HCT116 (cell line): ENCODE measurements at regions not wholly inside any gene's neighbourhood (a gene's known extent, or its start where the extent isn't known, plus 50 kb on each side); places are given as distances from the start of the nearest gene placed in this dataset.

Experiments
- ATAC-seq: fragments of 200-7000 bp; cut with Tn5 transposase; 2 replicates; pipeline ENCODE4 v1.9.1; 2020; ENCODE audit warnings: mild to moderate bottlenecking, moderate library complexity
- BruUV-seq: library from RNA; stranded (reverse); fragments of 400-500 nt; replicated peaks from 2 replicates; lab custom pipeline; 2021; lab: Mats Ljungman, UMichigan
- CTCF ChIA-PET: fragments of 300-600 bp; sonication (Branson Sonifier 250); formaldehyde crosslinking; loops from one replicate; lab custom pipeline; 2021; ENCODE audit warnings: antibody characterized with exemption; lab: Charles Lee
- POLR2A ChIA-PET: fragments of 300-600, 350-600 bp; sonication (Branson Sonifier 250); formaldehyde crosslinking; loops from one replicate; lab custom pipeline; 2021; ENCODE audit warnings: antibody characterized with exemption; lab: Charles Lee
- RAD21 ChIA-PET, 2 experiments: fragments of 300-600 bp; sonication (Branson Sonifier 250); formaldehyde crosslinking; loops; one replicate each; lab custom pipeline; 2023; ENCODE audit warnings: low total read pairs in 2 of 2; ENCODE audit not compliant: uncharacterized antibody in 2 of 2, unreplicated experiment in 2 of 2, low non-redundant PET in 1 of 2; lab: Charles Lee
- DNase-seq: peaks from one replicate; pipeline ENCODE4 v3.0.0-alpha.2; 2010; ENCODE audit warnings: low read depth, low spot score
- H2AFZ ChIP-seq: fragments of 200-600 bp; shearing (Covaris generic), sonication (generic); 2 replicates; pipeline ENCODE4 v1.6.1; 2017; ENCODE audit warnings: low read depth, mixed run types, mixed read lengths, antibody characterized with exemption, low read length; ENCODE audit not compliant: poor library complexity, severe bottlenecking
- H3K27ac ChIP-seq: 2 replicates; pipeline ENCODE4 v1.5.1; 2012; ENCODE audit warnings: low read depth, low read length
- H3K27me3 ChIP-seq: fragments of 200-600 bp; sonication (generic); 2 replicates; pipeline ENCODE4 v1.6.1; 2016; ENCODE audit warnings: mixed run types, low read length, mixed read lengths; ENCODE audit not compliant: insufficient read depth
- H3K36me3 ChIP-seq, 2 experiments: fragments of 200-500 bp in 1 of 2; fragments of 200-600 bp in 1 of 2; sonication (Bioruptor generic) in 1 of 2; sonication (generic) in 1 of 2; 2 replicates each; pipeline versions ENCODE4 v1.5.1 to v1.6.1; 2014 to 2016; ENCODE audit warnings: low read length in 2 of 2, inconsistent platforms in 1 of 2, mixed read lengths in 1 of 2, mixed run types in 1 of 2; ENCODE audit not compliant: insufficient read depth in 2 of 2, control insufficient read depth in 1 of 2
- H3K4me1 ChIP-seq, 2 experiments: fragments of 200-600 bp in 1 of 2; sonication (generic) in 1 of 2; 2 replicates each; pipeline versions ENCODE4 v1.5.1 to v1.6.1; 2012 to 2017; ENCODE audit warnings: low read length in 2 of 2, inconsistent platforms in 1 of 2, mild to moderate bottlenecking in 1 of 2, mixed read lengths in 1 of 2, mixed run types in 1 of 2, moderate library complexity in 1 of 2; ENCODE audit not compliant: insufficient read depth in 2 of 2, control insufficient read depth in 1 of 2
- H3K4me2 ChIP-seq: fragments of 200-600 bp; sonication (generic); 2 replicates; pipeline ENCODE4 v1.6.1; 2017; ENCODE audit warnings: mixed run types, low read length, mixed read lengths
- H3K4me3 ChIP-seq, 2 experiments: fragments of 200-600 bp in 1 of 2; sonication (generic) in 1 of 2; replicated peaks in 1 of 2; 2 replicates each; pipeline ENCODE4 v1.5.1; 2011 to 2016; ENCODE audit warnings: low read length in 2 of 2, control low read depth in 1 of 2, low read depth in 1 of 2, mild to moderate bottlenecking in 1 of 2, mixed read lengths in 1 of 2, mixed run types in 1 of 2
- H3K79me2 ChIP-seq: fragments of 200-600 bp; sonication (generic); 2 replicates; pipeline ENCODE4 v1.6.1; 2017; ENCODE audit warnings: mild to moderate bottlenecking, mixed run types, low read length, moderate library complexity, mixed read lengths; ENCODE audit not compliant: insufficient read depth
- H3K9ac ChIP-seq: fragments of 200-600 bp; sonication (generic); 2 replicates; pipeline ENCODE4 v1.6.1; 2016; ENCODE audit warnings: low read length, mixed read lengths
- H3K9me2 ChIP-seq: fragments of 200-600 bp; sonication (generic), shearing (Covaris generic); 2 replicates; pipeline ENCODE4 v1.6.1; 2017; ENCODE audit warnings: mixed run types, mild to moderate bottlenecking, moderate library complexity; ENCODE audit not compliant: insufficient read depth
- H3K9me3 ChIP-seq, 2 experiments: fragments of 200-500 bp in 1 of 2; fragments of 200-600 bp in 1 of 2; sonication (Bioruptor generic) in 1 of 2; sonication (generic) in 1 of 2; 2 replicates each; pipeline ENCODE4 v1.6.1; 2014 to 2017; ENCODE audit warnings: low read length in 2 of 2, mixed read lengths in 2 of 2, inconsistent platforms in 1 of 2, low read depth in 1 of 2, mild to moderate bottlenecking in 1 of 2, mixed run types in 1 of 2, moderate library complexity in 1 of 2; ENCODE audit not compliant: control insufficient read depth in 1 of 2, insufficient read depth in 1 of 2
- H4K20me1 ChIP-seq: fragments of 200-600 bp; sonication (generic), shearing (Covaris generic); 2 replicates; pipeline ENCODE4 v1.6.1; 2017; ENCODE audit warnings: mixed run types, mild to moderate bottlenecking, moderate library complexity; ENCODE audit not compliant: insufficient read depth
- ELF1 ChIP-seq: IDR thresholded peaks from 2 replicates; pipeline ENCODE4 v1.6.1; 2012; ENCODE audit warnings: low read depth, borderline replicate concordance
- EZH2phosphoT487 ChIP-seq: fragments of 200-600 bp; IDR thresholded peaks from 2 replicates; pipeline ENCODE4 v1.6.1; 2018; ENCODE audit warnings: antibody characterized with exemption, borderline replicate concordance
- FOSL1 ChIP-seq: IDR thresholded peaks from 2 replicates; pipeline ENCODE4 v1.6.1; 2012; ENCODE audit warnings: low read depth
- JUND ChIP-seq: IDR thresholded peaks from 2 replicates; pipeline ENCODE4 v1.6.1; 2012
- POLR2AphosphoS5 ChIP-seq: IDR thresholded peaks from 2 replicates; pipeline ENCODE4 v1.6.1; 2011; ENCODE audit warnings: mild to moderate bottlenecking, low read depth, low read length, moderate library complexity
- RAD21 ChIP-seq: IDR thresholded peaks from 2 replicates; pipeline ENCODE4 v1.6.1; 2012; ENCODE audit warnings: low read depth, mild to moderate bottlenecking
- SRF ChIP-seq: IDR thresholded peaks from 2 replicates; pipeline ENCODE4 v1.6.1; 2012; ENCODE audit warnings: low read depth
- ZFX ChIP-seq: fragments of 450-650 bp; IDR thresholded peaks from 2 replicates; pipeline ENCODE4 v1.6.1; 2017
- ZNF274 ChIP-seq: fragments of 200-500 bp; sonication (Bioruptor generic); IDR thresholded peaks from 2 replicates; pipeline ENCODE4 v1.6.1; 2014; ENCODE audit warnings: mild to moderate bottlenecking, low read depth, low read length, inconsistent platforms
- intact Hi-C: fragments of 100-400 bp; cut with micrococcal nuclease; formaldehyde crosslinking; loops from 2 replicates; pipeline ENCODE4 v1.10.0; 2022
- TF ChIP-seq, protein P1 (sequence below), 3 experiments: fragments of 200-600 bp in 1 of 3; sonication (generic) in 1 of 3; IDR thresholded peaks in 2 of 3; conservative IDR thresholded peaks in 1 of 3; 2 replicates each; pipeline ENCODE4 v1.5.1; 2012 to 2017; ENCODE audit warnings: low read depth in 2 of 3, low read length in 2 of 3, antibody characterized with exemption in 1 of 3, borderline replicate concordance in 1 of 3, control low read depth in 1 of 3, mild to moderate bottlenecking in 1 of 3, mixed read lengths in 1 of 3, mixed run types in 1 of 3, moderate library complexity in 1 of 3; ENCODE audit not compliant: insufficient read depth in 1 of 3

DNA sequence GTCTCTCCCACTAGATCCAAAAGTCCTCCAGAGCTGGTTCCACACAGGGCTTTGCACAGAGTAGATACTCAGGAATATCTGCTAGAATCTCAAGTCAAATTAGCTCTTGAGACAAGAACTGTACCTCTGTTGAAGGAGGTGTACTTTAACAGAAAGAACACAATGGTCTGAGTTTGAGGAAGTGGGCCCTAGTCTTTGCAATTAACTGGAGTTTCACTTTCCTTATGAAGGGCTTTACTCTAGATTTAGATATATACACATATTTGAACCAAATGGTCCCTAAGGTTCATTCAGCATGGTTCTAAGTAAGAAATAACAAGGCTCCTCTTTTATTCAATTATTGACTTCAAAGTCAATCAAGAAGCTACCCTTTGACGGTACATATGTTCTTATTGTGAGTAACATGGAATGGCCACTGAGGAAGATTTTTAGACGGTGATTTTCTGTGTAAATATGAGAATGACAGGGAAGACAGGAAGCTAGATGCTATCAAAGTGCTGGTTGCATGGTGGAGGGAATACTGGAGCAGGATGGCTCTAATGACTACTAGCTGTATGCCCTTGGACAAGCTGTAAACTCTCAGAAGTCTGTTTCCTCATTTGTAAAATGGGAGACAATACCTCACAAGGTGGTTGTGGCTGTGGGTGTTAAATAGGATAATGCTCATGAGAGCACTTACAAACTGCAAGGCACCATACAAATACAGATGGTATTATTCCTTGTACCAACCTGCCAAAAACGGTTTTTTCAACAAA is 73.5 kb upstream of the SERTAD2 start:
- Histone ChIP-seq H3K27me3 (no peaks in the 10 kb centered on the region), H3K4me3 (no peak overlapping the region), H3K4me1 (peaks cover 9% of the 10 kb centered on the region in 2 experiments; a peak in 3 of 4 replicates), H3K4me2 (no peak overlapping the region), H3K9ac (no peak overlapping the region), H3K79me2 (peaks cover 24% of the 10 kb centered on the region; the same call in 1 of the 2 replicates), H3K36me3 (no peaks in the 10 kb centered on the region), H2AFZ (no peak overlapping the region)
- intact Hi-C loops = no loop called here
- CTCF ChIA-PET = no interaction called here
- no peak for TF ChIP-seq FOSL1
- TF ChIP-seq JUND = no peak
- no peak for TF ChIP-seq SRF
- no peak for TF ChIP-seq ELF1
- TF ChIP-seq ZFX = no peak
- TF ChIP-seq RAD21 = no peak
- TF ChIP-seq, protein P1, sequence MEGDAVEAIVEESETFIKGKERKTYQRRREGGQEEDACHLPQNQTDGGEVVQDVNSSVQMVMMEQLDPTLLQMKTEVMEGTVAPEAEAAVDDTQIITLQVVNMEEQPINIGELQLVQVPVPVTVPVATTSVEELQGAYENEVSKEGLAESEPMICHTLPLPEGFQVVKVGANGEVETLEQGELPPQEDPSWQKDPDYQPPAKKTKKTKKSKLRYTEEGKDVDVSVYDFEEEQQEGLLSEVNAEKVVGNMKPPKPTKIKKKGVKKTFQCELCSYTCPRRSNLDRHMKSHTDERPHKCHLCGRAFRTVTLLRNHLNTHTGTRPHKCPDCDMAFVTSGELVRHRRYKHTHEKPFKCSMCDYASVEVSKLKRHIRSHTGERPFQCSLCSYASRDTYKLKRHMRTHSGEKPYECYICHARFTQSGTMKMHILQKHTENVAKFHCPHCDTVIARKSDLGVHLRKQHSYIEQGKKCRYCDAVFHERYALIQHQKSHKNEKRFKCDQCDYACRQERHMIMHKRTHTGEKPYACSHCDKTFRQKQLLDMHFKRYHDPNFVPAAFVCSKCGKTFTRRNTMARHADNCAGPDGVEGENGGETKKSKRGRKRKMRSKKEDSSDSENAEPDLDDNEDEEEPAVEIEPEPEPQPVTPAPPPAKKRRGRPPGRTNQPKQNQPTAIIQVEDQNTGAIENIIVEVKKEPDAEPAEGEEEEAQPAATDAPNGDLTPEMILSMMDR (IDR thresholded peaks at IDR 0.05 in 2 of 3, conservative IDR thresholded peaks at IDR 0.05 in 1 of 3; ENCODE audit: borderline replicate concordance in 1 of 3, insufficient read depth in 1 of 3, low read depth in 2 of 3, low read length in 2 of 3) = no peak
- no peak for TF ChIP-seq EZH2phosphoT487
- no peak for TF ChIP-seq POLR2AphosphoS5
- TF ChIP-seq ZNF274 = no peak
- TF ChIP-seq, all 23 proteins: peak for 0
- no peaks in the 10 kb centered on the region for H3K9me3 ChIP-seq
- ChIA-PET POLR2A (interaction anchor here (1.0 kb wide), 1 partner anchor 111 kb away, joined by 5 read pairs; no protein-coding TSS in a partner anchor), RAD21 (no interaction called here)
- no peak for ATAC-seq
- BruUV-seq = no TSS peak
- 0 out of 2 replicates have a peak, but pooled peaks cover 2% of the 10 kb centered on the region for H4K20me1 ChIP-seq
- no peak for DNase-seq
- no peak overlapping the region for H3K27ac ChIP-seq
- H3K9me2 ChIP-seq = no peaks in the 10 kb centered on the region
